ENCODE measurements at regions not wholly inside any gene's neighbourhood (a gene's known extent, or its start where the extent isn't known, plus 50 kb on each side); places are given as distances from the start of the nearest gene placed in this dataset.
A peak's percentile ranks its signal among the peaks of the same experiment; 100 is the strongest.

- Histone ChIP-seq H3K27me3 (ENCODE audit: control insufficient read depth in 1 of 2, insufficient read depth in 1 of 2, low read length in 2 of 2) (peaks cover 0 to 4% of the 10 kb centered on the region in 2 experiments), H2BK12ac (ENCODE audit: low read length in 2 of 2) (peak overlapping the region in 1 of 2 experiments; percentile 29), H3K23ac (ENCODE audit: low read length in 2 of 2) (no peak overlapping the region), H3K4me3 (ENCODE audit: insufficient read depth in 1 of 2, low read depth in 1 of 2, low read length in 2 of 2) (no peak overlapping the region), H2BK5ac (ENCODE audit: low read depth, low read length, poor library complexity, severe bottlenecking) (no peak overlapping the region), H3K4me2 (ENCODE audit: low read length, poor library complexity, severe bottlenecking) (no peak overlapping the region), H4K8ac (ENCODE audit: low read length) (no peak overlapping the region), H3K27ac (ENCODE audit: low read length, poor library complexity, severe bottlenecking) (no peak overlapping the region), H2BK15ac (ENCODE audit: low read depth, poor library complexity, severe bottlenecking) (no peak overlapping the region), H3K14ac (ENCODE audit: low read length in 2 of 2) (peak overlapping the region in 1 of 2 experiments; percentile 21), H3K18ac (ENCODE audit: low read depth in 1 of 2, low read length in 2 of 2) (no peak overlapping the region), H3K79me1 (replicated peaks; ENCODE audit: low read length, poor library complexity, severe bottlenecking) (no peaks in the 10 kb centered on the region), H2BK120ac (ENCODE audit: low read depth, low read length) (no peak overlapping the region), H2AFZ (ENCODE audit: low read depth, low read length) (no peak overlapping the region), H3K4ac (ENCODE audit: low read depth in 1 of 2, low read length in 2 of 2) (no peak overlapping the region), H3K4me1 (ENCODE audit: control insufficient read depth, insufficient read depth, low read depth, low read length) (peaks cover 12% of the 10 kb centered on the region), H3K36me3 (ENCODE audit: control insufficient read depth in 1 of 2, insufficient read depth in 2 of 2, low read depth in 1 of 2, low read length in 2 of 2) (no peaks in the 10 kb centered on the region), H2AK5ac (ENCODE audit: low read length, severe bottlenecking) (peak overlapping the region; percentile 57), H4K91ac (ENCODE audit: low read length) (no peak overlapping the region), H3K9ac (ENCODE audit: low read length) (no peak overlapping the region), H3K9me3 (ENCODE audit: control insufficient read depth, low read length) (peaks cover 11% of the 10 kb centered on the region)
- WGBS: 93% methylated on average over 4 of the region's 4 CpGs
- DNase-seq: no peak
These were observed 163.0 kb upstream of the SH3BP4 start for GRCh38 chr2:234788841-234789240.

GRCh38 chr2:234788381-234788780, 163.4 kb upstream of the SH3BP4 start:
- no peak overlapping the region for H4K91ac ChIP-seq (ENCODE audit: low read length)
- H3K4me3 ChIP-seq (ENCODE audit: insufficient read depth in 1 of 2, low read depth in 1 of 2, low read length in 2 of 2): no peak overlapping the region
- H4K8ac ChIP-seq (ENCODE audit: low read length): no peak overlapping the region
- no peak overlapping the region for H3K27ac ChIP-seq (ENCODE audit: low read length, poor library complexity, severe bottlenecking)
- H2AK5ac ChIP-seq (ENCODE audit: low read length, severe bottlenecking): no peak overlapping the region
- H3K4ac ChIP-seq (ENCODE audit: low read depth in 1 of 2, low read length in 2 of 2): no peak overlapping the region
- DNase-seq: no peak
- no peak overlapping the region for H3K18ac ChIP-seq (ENCODE audit: low read depth in 1 of 2, low read length in 2 of 2)
- no peaks in the 10 kb centered on the region for H3K79me1 ChIP-seq (replicated peaks; ENCODE audit: low read length, poor library complexity, severe bottlenecking)
- no peak overlapping the region for H3K14ac ChIP-seq (ENCODE audit: low read length in 2 of 2)
- no peak overlapping the region for H3K23ac ChIP-seq (ENCODE audit: low read length in 2 of 2)
- no peak overlapping the region for H2BK5ac ChIP-seq (ENCODE audit: low read depth, low read length, poor library complexity, severe bottlenecking)
- peaks cover 0 to 4% of the 10 kb centered on the region in 2 experiments for H3K27me3 ChIP-seq (ENCODE audit: control insufficient read depth in 1 of 2, insufficient read depth in 1 of 2, low read length in 2 of 2)
- peaks cover 15% of the 10 kb centered on the region for H3K9me3 ChIP-seq (ENCODE audit: control insufficient read depth, low read length)
- 94% methylated on average over 1 of the region's 5 CpGs for WGBS
- no peak overlapping the region for H2AFZ ChIP-seq (ENCODE audit: low read depth, low read length)
- H3K36me3 ChIP-seq (ENCODE audit: control insufficient read depth in 1 of 2, insufficient read depth in 2 of 2, low read depth in 1 of 2, low read length in 2 of 2): no peaks in the 10 kb centered on the region
- H2BK120ac ChIP-seq (ENCODE audit: low read depth, low read length): no peak overlapping the region
- H3K4me2 ChIP-seq (ENCODE audit: low read length, poor library complexity, severe bottlenecking): no peak overlapping the region
- peaks cover 11% of the 10 kb centered on the region for H3K4me1 ChIP-seq (ENCODE audit: control insufficient read depth, insufficient read depth, low read depth, low read length)
- H2BK15ac ChIP-seq (ENCODE audit: low read depth, poor library complexity, severe bottlenecking): no peak overlapping the region
- H2BK12ac ChIP-seq (ENCODE audit: low read length in 2 of 2): no peak overlapping the region
- H3K9ac ChIP-seq (ENCODE audit: low read length): no peak overlapping the region

GRCh38 chr2:234787114-234787513, 164.7 kb upstream of the SH3BP4 start:
- Histone ChIP-seq H2BK12ac (ENCODE audit: low read length in 2 of 2) (no peak overlapping the region), H3K4ac (ENCODE audit: low read depth in 1 of 2, low read length in 2 of 2) (no peak overlapping the region), H3K14ac (ENCODE audit: low read length in 2 of 2) (no peak overlapping the region), H3K9me3 (ENCODE audit: control insufficient read depth, low read length) (peaks cover 28% of the 10 kb centered on the region), H3K27ac (ENCODE audit: low read length, poor library complexity, severe bottlenecking) (no peak overlapping the region), H3K23ac (ENCODE audit: low read length in 2 of 2) (no peak overlapping the region), H3K9ac (ENCODE audit: low read length) (no peak overlapping the region), H4K91ac (ENCODE audit: low read length) (no peak overlapping the region), H2BK120ac (ENCODE audit: low read depth, low read length) (no peak overlapping the region), H2AK5ac (ENCODE audit: low read length, severe bottlenecking) (no peak overlapping the region), H4K8ac (ENCODE audit: low read length) (no peak overlapping the region), H3K18ac (ENCODE audit: low read depth in 1 of 2, low read length in 2 of 2) (no peak overlapping the region), H3K27me3 (ENCODE audit: control insufficient read depth in 1 of 2, insufficient read depth in 1 of 2, low read length in 2 of 2) (peaks cover 0 to 4% of the 10 kb centered on the region in 2 experiments), H2AFZ (ENCODE audit: low read depth, low read length) (no peak overlapping the region), H3K4me2 (ENCODE audit: low read length, poor library complexity, severe bottlenecking) (no peak overlapping the region), H2BK15ac (ENCODE audit: low read depth, poor library complexity, severe bottlenecking) (no peak overlapping the region), H3K4me1 (ENCODE audit: control insufficient read depth, insufficient read depth, low read depth, low read length) (peaks cover 7% of the 10 kb centered on the region), H2BK5ac (ENCODE audit: low read depth, low read length, poor library complexity, severe bottlenecking) (no peak overlapping the region), H3K79me1 (replicated peaks; ENCODE audit: low read length, poor library complexity, severe bottlenecking) (no peaks in the 10 kb centered on the region), H3K36me3 (ENCODE audit: control insufficient read depth in 1 of 2, insufficient read depth in 2 of 2, low read depth in 1 of 2, low read length in 2 of 2) (no peaks in the 10 kb centered on the region), H3K4me3 (ENCODE audit: insufficient read depth in 1 of 2, low read depth in 1 of 2, low read length in 2 of 2) (no peak overlapping the region)
- no peak for DNase-seq
- 84% methylated on average over 6 of the region's 6 CpGs for WGBS

- Histone ChIP-seq H3K23ac (ENCODE audit: low read length in 2 of 2) (no peak overlapping the region), H3K18ac (ENCODE audit: low read depth in 1 of 2, low read length in 2 of 2) (no peak overlapping the region), H3K27me3 (ENCODE audit: control insufficient read depth in 1 of 2, insufficient read depth in 1 of 2, low read length in 2 of 2) (no peaks in the 10 kb centered on the region), H3K4me1 (ENCODE audit: control insufficient read depth, insufficient read depth, low read depth, low read length) (peaks cover 21% of the 10 kb centered on the region), H2BK15ac (ENCODE audit: low read depth, poor library complexity, severe bottlenecking) (no peak overlapping the region), H3K4me3 (ENCODE audit: insufficient read depth in 1 of 2, low read depth in 1 of 2, low read length in 2 of 2) (no peak overlapping the region), H3K14ac (ENCODE audit: low read length in 2 of 2) (peak overlapping the region in 1 of 2 experiments; percentile 1), H2BK5ac (ENCODE audit: low read depth, low read length, poor library complexity, severe bottlenecking) (no peak overlapping the region), H2AFZ (ENCODE audit: low read depth, low read length) (no peak overlapping the region), H3K9me3 (ENCODE audit: control insufficient read depth, low read length) (no peaks in the 10 kb centered on the region), H3K27ac (ENCODE audit: low read length, poor library complexity, severe bottlenecking) (no peak overlapping the region), H3K79me1 (replicated peaks; ENCODE audit: low read length, poor library complexity, severe bottlenecking) (no peaks in the 10 kb centered on the region), H2BK12ac (ENCODE audit: low read length in 2 of 2) (peak overlapping the region; percentile 49 to 51), H4K8ac (ENCODE audit: low read length) (no peak overlapping the region), H3K4ac (ENCODE audit: low read depth in 1 of 2, low read length in 2 of 2) (peak overlapping the region in 1 of 2 experiments; percentile 44), H3K9ac (ENCODE audit: low read length) (no peak overlapping the region), H4K91ac (ENCODE audit: low read length) (no peak overlapping the region), H3K36me3 (ENCODE audit: control insufficient read depth in 1 of 2, insufficient read depth in 2 of 2, low read depth in 1 of 2, low read length in 2 of 2) (peaks cover 0 to under 1% of the 10 kb centered on the region in 2 experiments), H2BK120ac (ENCODE audit: low read depth, low read length) (no peak overlapping the region), H2AK5ac (ENCODE audit: low read length, severe bottlenecking) (no peak overlapping the region), H3K4me2 (ENCODE audit: low read length, poor library complexity, severe bottlenecking) (no peak overlapping the region)
- DNase-seq: no peak
- 81% methylated on average over 4 of the region's 5 CpGs for WGBS
These were observed 177.9 kb upstream of the SH3BP4 start for GRCh38 chr2:234773764-234774409.

All from mesenchymal stem cell (in vitro differentiated cells and primary cell).